T follicular helper cell (primary cell): ENCODE measurements at regions not wholly inside any gene's neighbourhood (a gene's known extent, or its start where the extent isn't known, plus 50 kb on each side); places are given as distances from the start of the nearest gene placed in this dataset.
"Not testable (repeated sequence)": the region's sequence is repeated elsewhere in the genome, so short reads cannot be mapped to it uniquely, and the experiment has no call there.

ENCODE experiments used
- DNase-seq: peaks from one replicate; pipeline ENCODE4 v3.0.0-alpha.2; 2020; ENCODE audit warnings: low read depth

GRCh38 chr16:87152221-87152755 lies 164.9 kb downstream of the C16orf95 start:
- no peak for DNase-seq

- no peak for DNase-seq
Observed at GRCh38 chr16:87153326-87153725, 163.9 kb downstream of the C16orf95 start.

GRCh38 chr16:87155315-87155714 lies 161.9 kb downstream of the C16orf95 start:
- not testable (repeated sequence) for DNase-seq

GRCh38 chr16:87156195-87156594 lies 161.0 kb downstream of the C16orf95 start:
- no peak for DNase-seq

GRCh38 chr16:87160234-87160636 lies 157.0 kb downstream of the C16orf95 start:
- no peak for DNase-seq

- DNase-seq: no peak
Observed at GRCh38 chr16:87160701-87161337, 156.4 kb downstream of the C16orf95 start.

GRCh38 chr16:87161410-87161809 lies 155.8 kb downstream of the C16orf95 start:
- not testable (repeated sequence) for DNase-seq

- no peak for DNase-seq
Observed at GRCh38 chr16:87161822-87162676, 155.1 kb downstream of the C16orf95 start.

- not testable (repeated sequence) for DNase-seq
Observed at GRCh38 chr16:87162799-87163198, 154.4 kb downstream of the C16orf95 start.

GRCh38 chr16:87163637-87164036 lies 153.6 kb downstream of the C16orf95 start:
- DNase-seq: no peak

- no peak for DNase-seq
Observed at GRCh38 chr16:87165151-87165550, 152.0 kb downstream of the C16orf95 start.

- no peak for DNase-seq
Observed at GRCh38 chr16:87165885-87166284, 151.3 kb downstream of the C16orf95 start.

- DNase-seq: no peak
Observed at GRCh38 chr16:87166321-87166720, 150.9 kb downstream of the C16orf95 start.

GRCh38 chr16:87166934-87167333 lies 150.3 kb downstream of the C16orf95 start:
- no peak for DNase-seq

GRCh38 chr16:87169509-87169995 lies 147.6 kb downstream of the C16orf95 start:
- DNase-seq: no peak

GRCh38 chr16:87170310-87170709 lies 146.9 kb downstream of the C16orf95 start:
- no peak for DNase-seq

GRCh38 chr16:87171723-87172122 lies 145.5 kb downstream of the C16orf95 start:
- DNase-seq: no peak

GRCh38 chr16:87172632-87173031 lies 144.6 kb downstream of the C16orf95 start:
- no peak for DNase-seq

GRCh38 chr16:87173294-87173893 lies 143.8 kb downstream of the C16orf95 start:
- no peak for DNase-seq

GRCh38 chr16:87174061-87174460 lies 143.1 kb downstream of the C16orf95 start:
- DNase-seq: no peak

- no peak for DNase-seq
Observed at GRCh38 chr16:87176735-87177134, 140.5 kb downstream of the C16orf95 start.

- DNase-seq: no peak
Observed at GRCh38 chr16:87177673-87178072, 139.5 kb downstream of the C16orf95 start.
